ENCODE measurements at regions not wholly inside any gene's neighbourhood (a gene's known extent, or its start where the extent isn't known, plus 50 kb on each side); places are given as distances from the start of the nearest gene placed in this dataset.

- Mint-ChIP-seq H3K27me3 (ENCODE audit: insufficient read depth, low read depth, poor library complexity) (no peaks in the 10 kb centered on the region), H3K4me1 (peaks cover 3% of the 10 kb centered on the region; the same call in 2 of the 3 replicates), H3K9me3 (no peaks in the 10 kb centered on the region), H3K36me3 (ENCODE audit: low read depth) (no peaks in the 10 kb centered on the region), H3K4me3 (no peak overlapping the region), H3K27ac (no peak overlapping the region; the same call in 1 of the 2 replicates)
- no peak for ATAC-seq
- no peaks in the 10 kb centered on the region for H4K20me1 ChIP-seq (replicated peaks; ENCODE audit: insufficient read depth)
- no peak overlapping the region for H3K27ac ChIP-seq (ENCODE audit: low read depth)
- no peak for DNase-seq (ENCODE audit: low spot score)
- H3F3A ChIP-seq (replicated peaks; ENCODE audit: low read depth): no peaks in the 10 kb centered on the region
- no peaks in the 10 kb centered on the region for H3K79me2 ChIP-seq (replicated peaks; ENCODE audit: insufficient read depth)
- no peaks in the 10 kb centered on the region for H3K4me1 ChIP-seq (ENCODE audit: insufficient read depth)
- no peaks in the 10 kb centered on the region for H3K36me3 ChIP-seq (ENCODE audit: insufficient read depth)
- no peaks in the 10 kb centered on the region for H3K9me2 ChIP-seq (ENCODE audit: insufficient read depth)
- no peaks in the 10 kb centered on the region for H3K27me3 ChIP-seq (ENCODE audit: insufficient read depth)
- H2AFZ ChIP-seq: no peak overlapping the region
- TF ChIP-seq NANOG (IDR thresholded peaks at IDR 0.05; ENCODE audit: borderline replicate concordance) (no peak), ZNF114 (CRISPR knock-in tag; IDR thresholded peaks at IDR 0.05) (no peak)
- H3K4me2 ChIP-seq: no peak overlapping the region
- no peak overlapping the region for H3K4me3 ChIP-seq
Observed at GRCh38 chr9:118959366-118959765, 409.9 kb downstream of the BRINP1 start.

- ATAC-seq: no peak
- Histone ChIP-seq H3K4me1 (ENCODE audit: insufficient read depth) (no peaks in the 10 kb centered on the region), H3K27me3 (ENCODE audit: insufficient read depth) (no peaks in the 10 kb centered on the region), H3K79me2 (replicated peaks; ENCODE audit: insufficient read depth) (no peaks in the 10 kb centered on the region), H3K36me3 (ENCODE audit: insufficient read depth) (no peaks in the 10 kb centered on the region), H2AFZ (no peak overlapping the region), H3K27ac (ENCODE audit: low read depth) (no peak overlapping the region), H3K4me2 (no peak overlapping the region), H4K20me1 (replicated peaks; ENCODE audit: insufficient read depth) (no peaks in the 10 kb centered on the region), H3K9me2 (ENCODE audit: insufficient read depth) (no peaks in the 10 kb centered on the region), H3F3A (replicated peaks; ENCODE audit: low read depth) (no peaks in the 10 kb centered on the region), H3K4me3 (no peak overlapping the region)
- no peak overlapping the region for H3K4me3 Mint-ChIP-seq
- H3K27ac Mint-ChIP-seq: no peak overlapping the region
- H3K9me3 Mint-ChIP-seq: no peaks in the 10 kb centered on the region
- TF ChIP-seq CREB1 (CRISPR knock-in tag; IDR thresholded peaks at IDR 0.05; ENCODE audit: low read depth) (no peak), ZNF114 (CRISPR knock-in tag; IDR thresholded peaks at IDR 0.05) (no peak), ZNF462 (CRISPR knock-in tag; IDR thresholded peaks at IDR 0.05) (0 out of 2 replicates have a peak, but pooled peaks have one; percentile 13)
- H3K4me1 Mint-ChIP-seq: peaks cover 3% of the 10 kb centered on the region; the same call in 2 of the 3 replicates
- H3K36me3 Mint-ChIP-seq (ENCODE audit: low read depth): no peaks in the 10 kb centered on the region
- no peaks in the 10 kb centered on the region for H3K27me3 Mint-ChIP-seq (ENCODE audit: insufficient read depth, low read depth, poor library complexity)
- peak; percentile 37 for DNase-seq (ENCODE audit: low spot score)
Observed at GRCh38 chr9:118961857-118962256, 407.4 kb downstream of the BRINP1 start.

Measured in GM23338 (cell line).